Left ventricle myocardium inferior (tissue), 1 donor: ENCODE measurements at regions not wholly inside any gene's neighbourhood (a gene's known extent, or its start where the extent isn't known, plus 50 kb on each side); places are given as distances from the start of the nearest gene placed in this dataset.

ENCODE experiments used
- DNase-seq: peaks from one replicate; pipeline ENCODE4 v3.0.0-alpha.2; 2020
- H3K27ac ChIP-seq: fragments of 200-600 bp; replicated peaks from 2 replicates; pipeline ENCODE4 v1.8.0; 2021
- H3K27me3 ChIP-seq: fragments of 200-600 bp; 2 replicates; pipeline ENCODE4 v1.8.0; 2021; ENCODE audit warnings: low read depth
- H3K36me3 ChIP-seq: fragments of 200-600 bp; 2 replicates; pipeline ENCODE4 v1.8.0; 2021
- H3K4me1 ChIP-seq: fragments of 200-600 bp; 2 replicates; pipeline ENCODE4 v1.8.0; 2021
- H3K4me3 ChIP-seq: fragments of 200-600 bp; 2 replicates; pipeline ENCODE4 v1.8.0; 2021; ENCODE audit warnings: mild to moderate bottlenecking, moderate library complexity
- H3K9me3 ChIP-seq: fragments of 200-600 bp; replicated peaks from 2 replicates; pipeline ENCODE4 v1.8.0; 2021
- CTCF ChIP-seq: fragments of 200-600 bp; IDR thresholded peaks from 2 replicates; pipeline ENCODE4 v1.8.0; 2021; ENCODE audit warnings: antibody characterized with exemption, mild to moderate bottlenecking, borderline replicate concordance
- intact Hi-C: fragments of 100-400 bp; cut with micrococcal nuclease; formaldehyde crosslinking; loops from one replicate; pipeline ENCODE4 v1.11.0; 2022
- donor health status: DM: no; HTN: yes; CAD: no; lungs with severe emphysema.

GRCh38 chr3:56900801-56901200 lies 99.1 kb upstream of the ARHGEF3 start:
- no peak for TF ChIP-seq CTCF
- intact Hi-C loops: no loop called here
- H3K9me3 ChIP-seq: no peaks in the 10 kb centered on the region
- no peaks in the 10 kb centered on the region for H3K27me3 ChIP-seq
- H3K4me1 ChIP-seq: peaks cover 9% of the 10 kb centered on the region
- peak overlapping the region; percentile 52 for H3K27ac ChIP-seq
- H3K4me3 ChIP-seq: no peak overlapping the region
- H3K36me3 ChIP-seq: no peaks in the 10 kb centered on the region
- no peak for DNase-seq

DNA sequence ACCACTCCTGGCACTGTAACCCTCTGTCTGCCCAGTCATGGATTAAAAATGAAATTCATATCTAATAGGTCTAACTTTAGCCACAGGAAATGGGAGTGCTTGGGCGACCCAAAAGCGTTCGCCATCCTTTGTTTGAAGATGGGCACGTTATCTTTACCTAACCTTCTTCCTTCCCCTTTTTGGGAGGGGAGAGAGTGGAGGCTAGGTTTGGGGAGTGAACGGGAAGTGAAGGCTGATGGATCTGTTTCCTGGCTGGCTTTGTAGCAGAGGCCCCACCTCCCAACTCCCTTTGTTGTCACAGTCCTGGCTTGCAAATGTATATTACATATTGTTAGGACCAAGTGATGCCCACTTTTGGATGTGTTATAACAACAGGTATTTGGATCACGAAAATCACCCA lies 98.1 kb upstream of the ARHGEF3 start:
- intact Hi-C loops: no loop called here
- Histone ChIP-seq H3K27me3 (no peaks in the 10 kb centered on the region), H3K4me3 (no peak overlapping the region), H3K36me3 (no peaks in the 10 kb centered on the region), H3K4me1 (peaks cover 11% of the 10 kb centered on the region), H3K27ac (peak overlapping the region; percentile 52), H3K9me3 (no peaks in the 10 kb centered on the region)
- TF ChIP-seq CTCF: no peak
- no peak for DNase-seq

- intact Hi-C loops: no loop called here
- Histone ChIP-seq H3K9me3 (no peaks in the 10 kb centered on the region), H3K4me1 (peaks cover 6% of the 10 kb centered on the region), H3K27me3 (no peaks in the 10 kb centered on the region), H3K36me3 (no peaks in the 10 kb centered on the region), H3K27ac (peak overlapping the region; percentile 52), H3K4me3 (no peak overlapping the region)
- no peak for TF ChIP-seq CTCF
- no peak for DNase-seq
Measured at GRCh38 chr3:56899078-56899477, 97.3 kb upstream of the ARHGEF3 start.

- no peaks in the 10 kb centered on the region for H3K9me3 ChIP-seq
- no peaks in the 10 kb centered on the region for H3K27me3 ChIP-seq
- TF ChIP-seq CTCF: no peak
- H3K36me3 ChIP-seq: no peaks in the 10 kb centered on the region
- no peak for DNase-seq
- intact Hi-C loops: no loop called here
- no peak overlapping the region for H3K4me3 ChIP-seq
- H3K27ac ChIP-seq: no peak overlapping the region
- peaks cover 6% of the 10 kb centered on the region for H3K4me1 ChIP-seq
Measured at GRCh38 chr3:56896357-56896756, 94.6 kb upstream of the ARHGEF3 start.

GRCh38 chr3:56894881-56895431 lies 93.2 kb upstream of the ARHGEF3 start:
- DNase-seq: no peak
- H3K27ac ChIP-seq: no peak overlapping the region
- intact Hi-C loops: no loop called here
- peaks cover 6% of the 10 kb centered on the region for H3K4me1 ChIP-seq
- no peak overlapping the region for H3K4me3 ChIP-seq
- H3K9me3 ChIP-seq: no peaks in the 10 kb centered on the region
- H3K36me3 ChIP-seq: no peaks in the 10 kb centered on the region
- TF ChIP-seq CTCF: no peak
- no peaks in the 10 kb centered on the region for H3K27me3 ChIP-seq
